Lung (tissue), 11 donors: ENCODE measurements at regions not wholly inside any gene's neighbourhood (a gene's known extent, or its start where the extent isn't known, plus 50 kb on each side); places are given as distances from the start of the nearest gene placed in this dataset.
A peak's percentile ranks its signal among the peaks of the same experiment; 100 is the strongest.

Experiments
- ATAC-seq: fragments of 200-7000 bp; cut with Tn5 transposase; one replicate; pipeline ENCODE4 v1.9.1; 2020; ENCODE audit warnings: moderate number of reproducible peaks; ENCODE audit not compliant: insufficient read depth, low FRiP score
- DNase-seq, 3 donors: peaks; one replicate each; pipeline ENCODE4 v3.0.0-alpha.2; 2013 to 2017
- H3K27ac ChIP-seq, 2 donors: one replicate each; pipeline ENCODE4 v1.5.1; 2013; ENCODE audit warnings: mild to moderate bottlenecking in 2 of 2, moderate library complexity in 2 of 2, control low read depth in 1 of 2, inconsistent platforms in 1 of 2, low read depth in 1 of 2, low read length in 1 of 2
- H3K27me3 ChIP-seq, 3 donors: one replicate each; pipeline ENCODE4 v1.5.1; 2013; ENCODE audit warnings: low read length in 2 of 3; ENCODE audit not compliant: control insufficient read depth in 3 of 3, insufficient read depth in 3 of 3
- H3K36me3 ChIP-seq, 4 donors: one replicate each; pipeline ENCODE4 v1.5.1; 2013; ENCODE audit warnings: low read length in 4 of 4, mild to moderate bottlenecking in 1 of 4, moderate library complexity in 1 of 4; ENCODE audit not compliant: control insufficient read depth in 4 of 4, insufficient read depth in 4 of 4
- H3K4me1 ChIP-seq, 5 donors: one replicate each; pipeline ENCODE4 v1.5.1; 2013; ENCODE audit warnings: low read length in 5 of 5, mild to moderate bottlenecking in 2 of 5, moderate library complexity in 1 of 5; ENCODE audit not compliant: control insufficient read depth in 5 of 5, insufficient read depth in 5 of 5
- H3K4me3 ChIP-seq: one replicate; pipeline ENCODE4 v1.5.1; 2013; ENCODE audit warnings: mild to moderate bottlenecking, control low read depth, moderate library complexity
- H3K9ac ChIP-seq, 2 donors: one replicate each; pipeline ENCODE4 v1.5.1; 2013; ENCODE audit warnings: low read length in 2 of 2, control low read depth in 1 of 2; ENCODE audit not compliant: insufficient read depth in 1 of 2
- H3K9me3 ChIP-seq, 4 donors: one replicate each; pipeline ENCODE4 v1.5.1; 2013; ENCODE audit warnings: low read length in 3 of 4, mild to moderate bottlenecking in 1 of 4, moderate library complexity in 1 of 4; ENCODE audit not compliant: control insufficient read depth in 4 of 4, insufficient read depth in 3 of 4
- CTCF ChIP-seq: IDR thresholded peaks from 2 replicates; pipeline ENCODE4 v1.5.1; 2012; ENCODE audit warnings: mild to moderate bottlenecking; ENCODE audit errors: control extremely low read depth, extremely low read depth
- WGBS, 2 donors: extraction: QIAGEN DNeasy Blood & Tissue Kit; methylation state at CpG; one replicate each; pipeline ENCODE4 v1.1.7; 2013; 5-methylcytosine and 5-hydroxymethylcytosine counted together
- donor health status: control.
- donor health status: control.
- donor health status: Bipolar disorder and iron deficiency.
- donor health status: healthy.
- donor health status: DM: yes; HTN: yes; CAD: no.

GRCh38 chr13:40063703-40064102 lies 408.2 kb downstream of the COG6 start:
- Histone ChIP-seq H3K36me3 (no peaks in the 10 kb centered on the region), H3K9ac (no peak overlapping the region), H3K27ac (no peak overlapping the region), H3K9me3 (no peaks in the 10 kb centered on the region), H3K27me3 (no peaks in the 10 kb centered on the region), H3K4me3 (no peak overlapping the region), H3K4me1 (peaks cover 0 to 13% (median 0%) of the 10 kb centered on the region in 5 donors)
- no peak for TF ChIP-seq CTCF
- ATAC-seq (no peak), DNase-seq (peak in 1 of 3 donors; percentile 24)
- WGBS, 2 donors, result 41 to 44% methylated on average over 1 of the region's 1 CpG

- no peak overlapping the region for H3K27ac ChIP-seq
- H3K9me3 ChIP-seq, result no peaks in the 10 kb centered on the region
- TF ChIP-seq CTCF, result no peak
- H3K27me3 ChIP-seq, result no peaks in the 10 kb centered on the region
- no peak for DNase-seq
- WGBS, 2 donors, result 77 to 79% methylated on average over 10 of the region's 10 CpGs
- H3K36me3 ChIP-seq, result no peaks in the 10 kb centered on the region
- no peak for ATAC-seq
- no peak overlapping the region for H3K4me3 ChIP-seq
- no peak overlapping the region for H3K9ac ChIP-seq
- peaks cover 0 to 13% (median 0%) of the 10 kb centered on the region in 5 donors for H3K4me1 ChIP-seq
Observed at GRCh38 chr13:40064154-40065097, 409.0 kb downstream of the COG6 start.

GRCh38 chr13:40069173-40070044 lies 413.9 kb downstream of the COG6 start:
- 32 to 43% methylated on average over 11 of the region's 11 CpGs for WGBS, 2 donors
- Histone ChIP-seq H3K9me3 (no peaks in the 10 kb centered on the region), H3K27me3 (no peaks in the 10 kb centered on the region), H3K9ac (no peak overlapping the region), H3K4me1 (peaks cover 0 to 2% (median 0%) of the 10 kb centered on the region in 5 donors), H3K4me3 (no peak overlapping the region), H3K36me3 (no peaks in the 10 kb centered on the region), H3K27ac (no peak overlapping the region)
- TF ChIP-seq CTCF, result peak; percentile 81
- DNase-seq, result peak; percentile 74 to 85 (median 75)
- ATAC-seq, result peak; percentile 70
